ENCODE measurements at regions not wholly inside any gene's neighbourhood (a gene's known extent, or its start where the extent isn't known, plus 50 kb on each side); places are given as distances from the start of the nearest gene placed in this dataset.
"Not testable (repeated sequence)": the region's sequence is repeated elsewhere in the genome, so short reads cannot be mapped to it uniquely, and the experiment has no call there.

- intact Hi-C loops (cut with micrococcal nuclease) = no loop called here
- no peak for ATAC-seq
- no peak for DNase-seq
Observed at GRCh38 chr5:162558120-162558519, 490.5 kb downstream of the GABRG2 start.

- intact Hi-C loops (cut with micrococcal nuclease) = no loop called here
- DNase-seq (no peak), ATAC-seq (no peak)
Observed at GRCh38 chr5:162567644-162568043, 500.1 kb downstream of the GABRG2 start.

GRCh38 chr5:162573758-162574157 lies 506.2 kb downstream of the GABRG2 start:
- ATAC-seq (no peak), DNase-seq (no peak)
- intact Hi-C loops (cut with micrococcal nuclease) = no loop called here

GRCh38 chr5:162591724-162592123 lies 524.2 kb downstream of the GABRG2 start:
- ATAC-seq (no peak), DNase-seq (no peak)
- intact Hi-C loops (cut with micrococcal nuclease) = no loop called here

GRCh38 chr5:162593881-162594280 lies 526.3 kb downstream of the GABRG2 start:
- ATAC-seq (no peak), DNase-seq (no peak)
- intact Hi-C loops (cut with micrococcal nuclease) = no loop called here

GRCh38 chr5:162603443-162604070 lies 536.0 kb downstream of the GABRG2 start:
- intact Hi-C loops (cut with micrococcal nuclease) = no loop called here

GRCh38 chr5:162607879-162608278 lies 540.3 kb downstream of the GABRG2 start:
- intact Hi-C loops (cut with micrococcal nuclease) = no loop called here
- no peak for DNase-seq
- no peak for ATAC-seq

More at GRCh38 chr5:162603443-162604070, 536.0 kb downstream of the GABRG2 start:
- no peak for DNase-seq
- no peak for ATAC-seq

GRCh38 chr5:162621726-162622263 lies 554.2 kb downstream of the GABRG2 start:
- ATAC-seq; DNase-seq; intact Hi-C loops (cut with micrococcal nuclease): not testable (repeated sequence)

GRCh38 chr5:162624110-162624509 lies 556.5 kb downstream of the GABRG2 start:
- intact Hi-C loops (cut with micrococcal nuclease) = no loop called here
- no peak for DNase-seq
- no peak for ATAC-seq

GRCh38 chr5:162637481-162637880 lies 569.9 kb downstream of the GABRG2 start:
- no peak for DNase-seq
- no peak for ATAC-seq
- intact Hi-C loops (cut with micrococcal nuclease) = no loop called here

- intact Hi-C loops (cut with micrococcal nuclease) = no loop called here
Observed at GRCh38 chr5:162638849-162639248, 571.3 kb downstream of the GABRG2 start.

GRCh38 chr5:162641142-162641813 lies 573.7 kb downstream of the GABRG2 start:
- intact Hi-C loops (cut with micrococcal nuclease) = no loop called here
- no peak for DNase-seq
- no peak for ATAC-seq

More at GRCh38 chr5:162638849-162639248, 571.3 kb downstream of the GABRG2 start:
- DNase-seq (no peak), ATAC-seq (no peak)

GRCh38 chr5:162654661-162655405 lies 587.3 kb downstream of the GABRG2 start:
- intact Hi-C loops (cut with micrococcal nuclease) = no loop called here
- no peak for ATAC-seq

GRCh38 chr5:162657076-162657475 lies 589.5 kb downstream of the GABRG2 start:
- intact Hi-C loops (cut with micrococcal nuclease) = no loop called here
- DNase-seq = no peak
- ATAC-seq = no peak

More at GRCh38 chr5:162654661-162655405, 587.3 kb downstream of the GABRG2 start:
- DNase-seq = no peak

- DNase-seq (no peak), ATAC-seq (no peak)
- intact Hi-C loops (cut with micrococcal nuclease) = no loop called here
Observed at GRCh38 chr5:162664846-162665245, 597.3 kb downstream of the GABRG2 start.

- DNase-seq = no peak
- intact Hi-C loops (cut with micrococcal nuclease) = no loop called here
- no peak for ATAC-seq
Observed at GRCh38 chr5:162668926-162669325, 601.4 kb downstream of the GABRG2 start.

GRCh38 chr5:162672061-162672460 lies 604.5 kb downstream of the GABRG2 start:
- intact Hi-C loops (cut with micrococcal nuclease) = no loop called here

GRCh38 chr5:162683284-162683683 lies 615.7 kb downstream of the GABRG2 start:
- DNase-seq = no peak
- intact Hi-C loops (cut with micrococcal nuclease) = no loop called here
- no peak for ATAC-seq

More at GRCh38 chr5:162672061-162672460, 604.5 kb downstream of the GABRG2 start:
- DNase-seq (no peak), ATAC-seq (peak; percentile 37)

GRCh38 chr5:162684145-162684544 lies 616.6 kb downstream of the GABRG2 start:
- intact Hi-C loops (cut with micrococcal nuclease) = no loop called here
- no peak for ATAC-seq
- DNase-seq = no peak

- DNase-seq = no peak
- ATAC-seq = no peak
- intact Hi-C loops (cut with micrococcal nuclease) = no loop called here
Observed at GRCh38 chr5:162685302-162685701, 617.7 kb downstream of the GABRG2 start.

Data from left ventricle myocardium superior (tissue), 1 donor.